Fibroblast of lung (primary cell): ENCODE measurements at regions not wholly inside any gene's neighbourhood (a gene's known extent, or its start where the extent isn't known, plus 50 kb on each side); places are given as distances from the start of the nearest gene placed in this dataset.

Experiments
- DNase-seq, 2 donors: peaks; one replicate each; pipeline versions ENCODE4 v3.0.0 to v3.0.0-alpha.2; 2010; ENCODE audit warnings: low read depth in 2 of 2
- H2AFZ ChIP-seq: 2 replicates; pipeline ENCODE4 v1.5.1; 2012; ENCODE audit warnings: low read length, control low read depth, inconsistent platforms
- H3K27ac ChIP-seq: 2 replicates; pipeline ENCODE4 v1.5.1; 2011; ENCODE audit warnings: low read length, control low read depth; ENCODE audit not compliant: insufficient read depth
- H3K27me3 ChIP-seq: 2 replicates; pipeline ENCODE4 v1.5.1; 2011; ENCODE audit warnings: mild to moderate bottlenecking, low read length; ENCODE audit not compliant: control insufficient read depth, insufficient read depth
- H3K36me3 ChIP-seq: 2 replicates; pipeline ENCODE4 v1.5.1; 2011; ENCODE audit warnings: low read length; ENCODE audit not compliant: control insufficient read depth, insufficient read depth
- H3K4me1 ChIP-seq: 2 replicates; pipeline ENCODE4 v1.5.1; 2011; ENCODE audit warnings: low read length; ENCODE audit not compliant: control insufficient read depth, insufficient read depth; ENCODE audit errors: extremely low read depth
- H3K4me2 ChIP-seq: 2 replicates; pipeline ENCODE4 v1.5.1; 2011; ENCODE audit warnings: low read length, control low read depth; ENCODE audit not compliant: insufficient read depth; ENCODE audit errors: extremely low read depth
- H3K4me3 ChIP-seq, 4 experiments: fragments of 200-600 bp in 1 of 4; sonication (generic) in 1 of 4; replicated peaks in 1 of 4; 2 replicates each; pipeline ENCODE4 v1.5.1; 2011 to 2016; ENCODE audit warnings: low read length in 4 of 4, low read depth in 3 of 4, mild to moderate bottlenecking in 3 of 4, control low read depth in 2 of 4, inconsistent platforms in 1 of 4, mixed read lengths in 1 of 4; ENCODE audit not compliant: insufficient read depth in 1 of 4; ENCODE audit errors: control extremely low read depth in 1 of 4
- H3K79me2 ChIP-seq: 2 replicates; pipeline ENCODE4 v1.5.1; 2012; ENCODE audit warnings: mild to moderate bottlenecking, low read length, inconsistent platforms; ENCODE audit not compliant: control insufficient read depth, insufficient read depth
- H3K9ac ChIP-seq: 2 replicates; pipeline ENCODE4 v1.5.1; 2011; ENCODE audit warnings: mild to moderate bottlenecking, low read length, control low read depth; ENCODE audit not compliant: insufficient read depth
- H3K9me3 ChIP-seq: 2 replicates; pipeline ENCODE4 v1.5.1; 2012; ENCODE audit warnings: low read depth, low read length; ENCODE audit not compliant: control insufficient read depth, insufficient read depth
- H4K20me1 ChIP-seq: 2 replicates; pipeline ENCODE4 v1.5.1; 2011; ENCODE audit warnings: low read length; ENCODE audit not compliant: control insufficient read depth, insufficient read depth; ENCODE audit errors: extremely low read depth
- EZH2 ChIP-seq: IDR thresholded peaks from 2 replicates; pipeline ENCODE4 v1.5.1; 2012; ENCODE audit warnings: low read length, control low read depth, mild to moderate bottlenecking; ENCODE audit errors: missing control alignments
- TF ChIP-seq, protein P1 (sequence below), 2 donors: IDR thresholded peaks in 1 of 2; conservative IDR thresholded peaks in 1 of 2; 1 replicate in 1 of 2; 2 replicates in 1 of 2; pipeline ENCODE4 v1.5.1; 2011 to 2012; ENCODE audit warnings: low read length in 2 of 2, control low read depth in 1 of 2, inconsistent platforms in 1 of 2, low read depth in 1 of 2, mild to moderate bottlenecking in 1 of 2

DNA sequence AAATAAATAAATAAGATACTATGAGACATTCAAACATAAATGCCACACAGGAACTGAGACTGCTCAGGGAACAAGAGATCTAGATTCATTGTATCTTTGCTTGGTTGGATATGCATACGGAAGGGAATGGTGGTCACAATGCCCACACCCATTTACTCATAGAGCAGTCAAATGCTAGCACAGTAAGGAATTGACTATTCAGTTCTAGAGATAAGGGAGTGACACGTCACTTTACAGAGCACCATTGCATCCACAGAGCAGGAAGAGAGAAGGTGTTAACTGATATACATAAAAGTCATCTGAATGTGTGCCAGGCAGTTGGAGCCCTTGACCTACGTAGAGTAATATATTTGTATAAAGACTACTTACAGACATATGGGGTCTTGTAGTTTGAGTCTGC is 530.0 kb upstream of the NOVA1 start:
- Histone ChIP-seq H3K79me2 (no peaks in the 10 kb centered on the region), H4K20me1 (no peaks in the 10 kb centered on the region), H3K9ac (no peak overlapping the region), H3K4me1 (no peaks in the 10 kb centered on the region), H2AFZ (no peak overlapping the region), H3K27ac (no peak overlapping the region), H3K9me3 (no peaks in the 10 kb centered on the region), H3K4me3 (no peak overlapping the region), H3K27me3 (no peaks in the 10 kb centered on the region), H3K36me3 (no peaks in the 10 kb centered on the region), H3K4me2 (no peak overlapping the region)
- no peak for DNase-seq
- TF ChIP-seq, protein P1, sequence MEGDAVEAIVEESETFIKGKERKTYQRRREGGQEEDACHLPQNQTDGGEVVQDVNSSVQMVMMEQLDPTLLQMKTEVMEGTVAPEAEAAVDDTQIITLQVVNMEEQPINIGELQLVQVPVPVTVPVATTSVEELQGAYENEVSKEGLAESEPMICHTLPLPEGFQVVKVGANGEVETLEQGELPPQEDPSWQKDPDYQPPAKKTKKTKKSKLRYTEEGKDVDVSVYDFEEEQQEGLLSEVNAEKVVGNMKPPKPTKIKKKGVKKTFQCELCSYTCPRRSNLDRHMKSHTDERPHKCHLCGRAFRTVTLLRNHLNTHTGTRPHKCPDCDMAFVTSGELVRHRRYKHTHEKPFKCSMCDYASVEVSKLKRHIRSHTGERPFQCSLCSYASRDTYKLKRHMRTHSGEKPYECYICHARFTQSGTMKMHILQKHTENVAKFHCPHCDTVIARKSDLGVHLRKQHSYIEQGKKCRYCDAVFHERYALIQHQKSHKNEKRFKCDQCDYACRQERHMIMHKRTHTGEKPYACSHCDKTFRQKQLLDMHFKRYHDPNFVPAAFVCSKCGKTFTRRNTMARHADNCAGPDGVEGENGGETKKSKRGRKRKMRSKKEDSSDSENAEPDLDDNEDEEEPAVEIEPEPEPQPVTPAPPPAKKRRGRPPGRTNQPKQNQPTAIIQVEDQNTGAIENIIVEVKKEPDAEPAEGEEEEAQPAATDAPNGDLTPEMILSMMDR (conservative IDR thresholded peaks at IDR 0.05 in 1 of 2, IDR thresholded peaks at IDR 0.05 in 1 of 2; ENCODE audit: low read depth in 1 of 2, low read length in 2 of 2): no peak
- TF ChIP-seq EZH2: no peak

DNA sequence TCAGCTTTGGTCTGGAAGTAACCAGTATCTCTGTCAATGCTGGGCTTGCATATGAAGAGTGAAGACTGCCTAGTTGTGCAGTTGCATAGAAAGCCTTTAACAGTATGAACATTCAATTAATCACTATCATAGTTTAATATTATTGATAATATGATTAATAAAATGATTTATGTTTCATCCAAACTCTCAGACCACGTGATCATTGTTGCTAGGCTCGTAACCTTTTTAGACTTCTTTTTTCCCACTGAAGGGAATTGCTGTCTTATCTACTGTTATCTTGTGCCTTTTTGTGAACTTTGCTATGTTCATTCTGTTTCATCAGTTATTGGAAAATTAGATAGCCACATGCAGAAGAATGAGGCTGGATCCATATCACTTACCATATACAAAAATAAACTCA is 536.4 kb upstream of the NOVA1 start:
- Histone ChIP-seq H3K27ac (no peak overlapping the region), H3K4me2 (no peak overlapping the region), H3K4me3 (no peak overlapping the region), H4K20me1 (no peaks in the 10 kb centered on the region), H3K9me3 (no peaks in the 10 kb centered on the region), H3K79me2 (no peaks in the 10 kb centered on the region), H3K36me3 (no peaks in the 10 kb centered on the region), H3K4me1 (no peaks in the 10 kb centered on the region), H3K9ac (no peak overlapping the region), H2AFZ (no peak overlapping the region), H3K27me3 (no peaks in the 10 kb centered on the region)
- TF ChIP-seq, protein P1 (conservative IDR thresholded peaks at IDR 0.05 in 1 of 2, IDR thresholded peaks at IDR 0.05 in 1 of 2; ENCODE audit: low read depth in 1 of 2, low read length in 2 of 2): no peak
- no peak for TF ChIP-seq EZH2
- DNase-seq: no peak

DNA sequence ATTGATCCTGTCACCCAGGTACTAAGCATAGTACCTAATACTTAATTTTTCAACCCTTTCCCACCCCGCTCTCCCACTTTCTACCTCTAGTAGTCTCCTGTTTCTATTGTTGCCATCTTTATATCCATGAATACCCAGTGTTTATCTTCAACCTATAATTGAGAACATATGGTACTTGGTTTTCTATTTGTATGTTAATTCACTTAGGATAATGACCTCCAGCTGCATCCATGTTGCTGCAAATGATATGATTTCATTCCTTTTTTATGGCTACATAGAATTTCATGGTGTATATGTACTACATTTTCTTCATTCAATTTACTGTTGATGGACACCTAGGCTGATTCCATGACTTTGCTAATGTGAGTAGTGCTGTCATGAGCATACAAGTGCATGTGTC is 547.3 kb upstream of the NOVA1 start:
- no peak overlapping the region for H3K4me3 ChIP-seq
- H3K4me1 ChIP-seq: no peaks in the 10 kb centered on the region
- H3K9me3 ChIP-seq: no peaks in the 10 kb centered on the region
- no peaks in the 10 kb centered on the region for H3K27me3 ChIP-seq
- no peak overlapping the region for H3K27ac ChIP-seq
- no peak overlapping the region for H2AFZ ChIP-seq
- no peaks in the 10 kb centered on the region for H3K36me3 ChIP-seq
- H4K20me1 ChIP-seq: no peaks in the 10 kb centered on the region
- no peaks in the 10 kb centered on the region for H3K79me2 ChIP-seq
- H3K9ac ChIP-seq: no peak overlapping the region
- no peak overlapping the region for H3K4me2 ChIP-seq
- no peak for TF ChIP-seq EZH2
- TF ChIP-seq, protein P1 (conservative IDR thresholded peaks at IDR 0.05 in 1 of 2, IDR thresholded peaks at IDR 0.05 in 1 of 2; ENCODE audit: low read depth in 1 of 2, low read length in 2 of 2): no peak
- DNase-seq: no peak
